Suprapubic skin (tissue), 4 donors: ENCODE measurements at regions not wholly inside any gene's neighbourhood (a gene's known extent, or its start where the extent isn't known, plus 50 kb on each side); places are given as distances from the start of the nearest gene placed in this dataset.

ENCODE experiments used
- CTCF ChIP-seq, 2 donors: fragments of 200-600 bp in 1 of 2; fragments of 450-650 bp in 1 of 2; sonication (generic) in 1 of 2; IDR thresholded peaks; one replicate each; pipeline ENCODE4 v1.5.1; 2016 to 2019; ENCODE audit warnings: antibody characterized with exemption in 2 of 2, mild to moderate bottlenecking in 1 of 2, moderate library complexity in 1 of 2
- POLR2A ChIP-seq, 2 donors: fragments of 450-650 bp; IDR thresholded peaks; one replicate each; pipeline ENCODE4 v1.6.1; 2017; ENCODE audit warnings: antibody characterized with exemption in 2 of 2, mild to moderate bottlenecking in 2 of 2, moderate library complexity in 2 of 2
- POLR2AphosphoS5 ChIP-seq, 3 donors: sonication (generic); formaldehyde crosslinking; IDR thresholded peaks; one replicate each; pipeline ENCODE4 v1.6.1; 2017; ENCODE audit warnings: antibody characterized with exemption in 3 of 3

GRCh38 chr2:157068237-157068636 is 189.3 kb upstream of the GALNT5 start:
- TF ChIP-seq POLR2A (IDR thresholded peaks at IDR 0.05) (no peak), POLR2AphosphoS5 (IDR thresholded peaks at IDR 0.05) (no peak), CTCF (IDR thresholded peaks at IDR 0.05) (no peak)
